Breast epithelium (tissue), 4 donors: ENCODE measurements at regions not wholly inside any gene's neighbourhood (a gene's known extent, or its start where the extent isn't known, plus 50 kb on each side); places are given as distances from the start of the nearest gene placed in this dataset.

Source experiments
- DNase-seq, 2 donors: peaks; one replicate each; pipeline ENCODE4 v3.0.0-alpha.2; 2019; ENCODE audit warnings: low spot score in 2 of 2
- H3K27ac ChIP-seq, 2 donors: fragments of 200-600 bp; sonication (generic) in 1 of 2; one replicate each; pipeline ENCODE4 v1.5.1; 2016 to 2019; ENCODE audit warnings: mild to moderate bottlenecking in 1 of 2
- H3K27me3 ChIP-seq, 2 donors: fragments of 200-600 bp; sonication (generic) in 1 of 2; one replicate each; pipeline versions ENCODE4 v1.5.1 to v1.6.0; 2017 to 2019; ENCODE audit warnings: control low read depth in 1 of 2, mild to moderate bottlenecking in 1 of 2
- H3K36me3 ChIP-seq: fragments of 200-600 bp; one replicate; pipeline ENCODE4 v1.5.1; 2019
- H3K4me1 ChIP-seq, 2 donors: fragments of 200-600 bp; sonication (generic); one replicate each; pipeline ENCODE4 v1.5.1; 2016 to 2019; ENCODE audit warnings: control low read depth in 1 of 2
- H3K4me3 ChIP-seq, 3 donors: fragments of 200-600 bp; sonication (generic); 1 replicate in 2 of 3; 2 replicates in 1 of 3; pipeline ENCODE4 v1.5.1; 2016 to 2019; ENCODE audit warnings: mild to moderate bottlenecking in 3 of 3, moderate library complexity in 2 of 3
- H3K9me3 ChIP-seq, 2 donors: fragments of 200-600 bp; sonication (generic) in 1 of 2; one replicate each; pipeline ENCODE4 v1.5.1; 2016 to 2019; ENCODE audit warnings: control low read depth in 1 of 2
- POLR2A ChIP-seq: fragments of 450-650 bp; IDR thresholded peaks from one replicate; pipeline ENCODE4 v1.6.1; 2016; ENCODE audit warnings: antibody characterized with exemption, mild to moderate bottlenecking, moderate library complexity
- POLR2AphosphoS5 ChIP-seq, 3 donors: sonication (generic); formaldehyde crosslinking; IDR thresholded peaks; one replicate each; pipeline ENCODE4 v1.6.1; 2017; ENCODE audit warnings: antibody characterized with exemption in 3 of 3
- intact Hi-C: fragments of 100-400 bp; cut with DNase I; formaldehyde crosslinking; loops from one replicate; pipeline ENCODE4 v1.15.1; 2023; ENCODE audit warnings: low total_unique reads
- TF ChIP-seq, protein P1 (sequence below), 3 donors: fragments of 450-650 bp; IDR thresholded peaks; one replicate each; pipeline ENCODE4 v1.5.1; 2016 to 2017; ENCODE audit warnings: antibody characterized with exemption in 3 of 3, mild to moderate bottlenecking in 3 of 3, moderate library complexity in 3 of 3

DNA sequence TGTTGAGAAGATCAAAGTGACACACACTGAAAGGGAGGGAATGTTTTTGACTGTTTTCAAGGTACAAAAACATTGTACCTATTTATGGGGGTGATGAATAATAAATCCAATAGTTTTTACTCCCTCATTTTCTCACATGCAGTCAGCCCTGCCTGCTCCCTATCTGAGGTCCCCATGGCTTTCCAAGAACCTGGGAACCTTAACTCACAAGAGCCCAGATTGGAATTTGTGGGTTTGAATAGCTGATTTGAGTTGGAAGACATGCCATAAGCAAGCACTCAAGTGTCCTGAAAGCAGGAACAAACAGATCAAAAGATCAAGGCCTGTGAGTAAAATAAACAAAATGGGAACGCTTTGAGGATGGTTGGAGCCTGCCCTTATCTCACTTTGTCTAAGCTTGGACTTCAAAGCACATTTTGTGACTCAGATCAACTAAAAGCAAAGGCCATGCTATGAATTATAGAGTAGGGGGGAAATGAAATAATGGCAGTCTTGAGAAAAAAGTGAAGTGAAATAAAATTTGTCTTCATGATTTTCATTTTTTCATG lies 136.6 kb downstream of the LYPLAL1 start:
- intact Hi-C loops, result no loop called here

DNA sequence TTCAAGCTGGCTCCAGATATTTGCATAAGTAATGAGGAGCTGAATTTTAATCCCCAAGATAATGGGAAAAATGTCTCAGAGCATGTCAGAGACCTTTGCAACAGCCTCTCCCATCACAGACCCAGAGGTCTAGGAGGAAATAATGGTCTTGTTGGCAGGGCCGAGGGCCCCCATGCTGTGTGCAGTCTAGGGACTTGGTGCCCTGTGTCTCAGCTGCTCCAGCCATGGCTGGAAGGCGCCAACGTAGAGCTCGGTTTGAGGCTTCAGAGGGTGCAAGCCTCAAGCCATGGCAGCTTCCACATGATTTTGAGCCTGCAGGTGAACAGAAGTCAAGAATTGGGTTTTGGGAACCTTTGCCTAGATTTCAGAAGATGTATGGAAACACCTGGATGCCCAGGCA lies 134.7 kb downstream of the LYPLAL1 start:
- Histone ChIP-seq H3K27ac (no peak overlapping the region), H3K9me3 (no peaks in the 10 kb centered on the region), H3K27me3 (no peaks in the 10 kb centered on the region), H3K36me3 (no peaks in the 10 kb centered on the region), H3K4me3 (no peak overlapping the region), H3K4me1 (no peaks in the 10 kb centered on the region)
- intact Hi-C loops, result no loop called here
- TF ChIP-seq POLR2A (no peak), POLR2AphosphoS5 (IDR thresholded peaks at IDR 0.05) (no peak)
- TF ChIP-seq, protein P1, sequence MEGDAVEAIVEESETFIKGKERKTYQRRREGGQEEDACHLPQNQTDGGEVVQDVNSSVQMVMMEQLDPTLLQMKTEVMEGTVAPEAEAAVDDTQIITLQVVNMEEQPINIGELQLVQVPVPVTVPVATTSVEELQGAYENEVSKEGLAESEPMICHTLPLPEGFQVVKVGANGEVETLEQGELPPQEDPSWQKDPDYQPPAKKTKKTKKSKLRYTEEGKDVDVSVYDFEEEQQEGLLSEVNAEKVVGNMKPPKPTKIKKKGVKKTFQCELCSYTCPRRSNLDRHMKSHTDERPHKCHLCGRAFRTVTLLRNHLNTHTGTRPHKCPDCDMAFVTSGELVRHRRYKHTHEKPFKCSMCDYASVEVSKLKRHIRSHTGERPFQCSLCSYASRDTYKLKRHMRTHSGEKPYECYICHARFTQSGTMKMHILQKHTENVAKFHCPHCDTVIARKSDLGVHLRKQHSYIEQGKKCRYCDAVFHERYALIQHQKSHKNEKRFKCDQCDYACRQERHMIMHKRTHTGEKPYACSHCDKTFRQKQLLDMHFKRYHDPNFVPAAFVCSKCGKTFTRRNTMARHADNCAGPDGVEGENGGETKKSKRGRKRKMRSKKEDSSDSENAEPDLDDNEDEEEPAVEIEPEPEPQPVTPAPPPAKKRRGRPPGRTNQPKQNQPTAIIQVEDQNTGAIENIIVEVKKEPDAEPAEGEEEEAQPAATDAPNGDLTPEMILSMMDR (IDR thresholded peaks at IDR 0.05), result no peak
- DNase-seq, result no peak

More for the DNA sequence above, 136.6 kb downstream of the LYPLAL1 start:
- no peak overlapping the region for H3K27ac ChIP-seq
- H3K9me3 ChIP-seq, result peaks cover 0 to under 1% of the 10 kb centered on the region in 2 donors
- no peak for DNase-seq
- no peak for TF ChIP-seq POLR2A
- TF ChIP-seq POLR2AphosphoS5 (IDR thresholded peaks at IDR 0.05), result no peak
- TF ChIP-seq, protein P1 (IDR thresholded peaks at IDR 0.05), result no peak
- H3K4me3 ChIP-seq, result no peak overlapping the region
- no peaks in the 10 kb centered on the region for H3K4me1 ChIP-seq
- no peaks in the 10 kb centered on the region for H3K27me3 ChIP-seq
- no peaks in the 10 kb centered on the region for H3K36me3 ChIP-seq

DNA sequence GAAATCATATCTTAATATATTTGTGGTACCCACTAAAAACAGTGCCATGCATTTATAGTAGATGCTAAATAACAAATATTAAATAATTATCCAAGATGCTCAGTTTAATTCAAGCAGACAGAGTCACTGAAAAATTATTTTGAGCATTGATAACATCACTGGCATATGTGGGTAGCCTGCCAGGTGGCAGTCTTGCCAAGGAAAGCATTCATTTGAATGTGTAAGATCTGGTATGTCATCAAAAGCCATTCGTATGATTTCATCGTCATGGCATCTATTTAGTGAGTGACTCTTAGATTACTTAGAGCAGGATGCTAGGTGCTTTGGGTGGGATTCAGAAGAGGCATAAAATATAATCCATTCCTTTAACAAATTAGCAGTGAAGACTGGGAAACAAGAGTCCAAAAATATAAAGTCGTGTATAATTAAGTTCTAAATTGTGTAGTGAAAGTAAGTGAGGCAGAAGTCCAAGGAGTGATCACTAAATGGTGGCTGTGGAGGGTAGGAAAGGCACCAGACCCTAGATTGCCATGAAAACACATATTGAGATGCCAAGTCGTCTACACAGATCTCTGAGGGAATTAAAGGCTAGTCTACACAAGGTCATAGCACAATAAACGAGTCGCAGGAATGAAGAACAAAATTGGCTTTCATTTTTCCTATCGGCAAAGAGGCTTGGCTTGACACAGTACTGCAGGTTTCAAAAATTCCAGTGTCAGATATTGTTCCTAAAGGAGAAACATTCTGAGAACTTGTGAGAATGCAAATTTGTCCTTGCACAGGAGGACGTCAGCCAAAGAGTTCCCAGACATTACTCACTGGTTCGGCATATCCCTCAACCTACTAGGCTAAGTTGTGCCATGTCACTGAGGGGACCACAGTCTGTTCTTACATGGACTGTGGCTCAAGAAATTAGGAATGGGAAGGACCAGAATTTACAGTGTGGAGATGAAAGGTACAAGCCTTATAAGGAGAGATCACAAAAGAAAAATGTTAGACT lies 130.8 kb downstream of the LYPLAL1 start:
- DNase-seq, result peak in 1 of 2 donors; percentile 54
- no peak overlapping the region for H3K4me3 ChIP-seq
- intact Hi-C loops, result no loop called here
- no peaks in the 10 kb centered on the region for H3K4me1 ChIP-seq
- no peak overlapping the region for H3K27ac ChIP-seq
- no peaks in the 10 kb centered on the region for H3K9me3 ChIP-seq
- TF ChIP-seq POLR2A (no peak), POLR2AphosphoS5 (IDR thresholded peaks at IDR 0.05) (no peak)
- TF ChIP-seq, protein P1 (IDR thresholded peaks at IDR 0.05), result no peak
- no peaks in the 10 kb centered on the region for H3K27me3 ChIP-seq
- H3K36me3 ChIP-seq, result no peaks in the 10 kb centered on the region

DNA sequence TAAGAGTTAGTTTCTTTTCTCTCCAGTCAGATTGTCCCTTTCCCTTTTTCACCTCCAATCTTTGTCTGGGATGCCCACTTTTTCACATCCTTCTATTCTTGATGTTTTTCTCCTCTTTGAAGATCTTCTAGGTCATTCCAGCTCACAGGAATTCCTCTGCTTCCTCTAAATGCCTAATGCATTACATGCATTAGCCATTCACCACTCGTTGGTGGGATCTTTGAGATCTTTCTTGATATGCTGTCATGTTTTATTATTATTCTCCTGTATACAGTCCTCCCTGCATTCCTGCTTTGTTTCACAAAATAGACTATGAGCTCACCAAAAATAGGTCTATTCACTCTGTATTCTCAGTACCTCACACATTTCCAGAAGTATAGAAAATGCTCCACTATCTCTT lies 129.0 kb downstream of the LYPLAL1 start:
- Histone ChIP-seq H3K27me3 (no peaks in the 10 kb centered on the region), H3K27ac (no peak overlapping the region), H3K4me3 (no peak overlapping the region), H3K36me3 (no peaks in the 10 kb centered on the region), H3K9me3 (no peaks in the 10 kb centered on the region), H3K4me1 (no peaks in the 10 kb centered on the region)
- intact Hi-C loops, result no loop called here
- no peak for DNase-seq
- TF ChIP-seq POLR2A (no peak), POLR2AphosphoS5 (IDR thresholded peaks at IDR 0.05) (no peak)
- TF ChIP-seq, protein P1 (IDR thresholded peaks at IDR 0.05), result no peak

DNA sequence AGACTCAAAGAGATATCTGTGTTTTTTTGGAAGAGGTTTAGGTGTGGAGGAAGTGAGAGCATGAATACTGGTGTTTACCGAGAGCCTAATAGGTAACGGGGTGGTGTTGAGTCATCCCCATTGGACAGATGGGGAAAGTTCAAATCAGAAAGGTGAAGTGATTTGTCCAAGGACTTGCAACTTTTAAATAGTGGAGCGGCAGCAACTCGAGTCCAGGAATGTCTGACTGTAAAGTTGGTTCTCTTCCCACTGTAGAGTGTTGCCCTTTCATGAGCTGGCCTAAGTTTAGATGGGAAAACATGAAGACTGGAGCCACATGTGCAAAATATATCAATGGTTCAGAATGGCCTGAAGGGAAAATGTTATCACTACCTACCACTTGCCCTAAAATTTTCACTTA lies 125.7 kb downstream of the LYPLAL1 start:
- Histone ChIP-seq H3K36me3 (no peaks in the 10 kb centered on the region), H3K27me3 (no peaks in the 10 kb centered on the region), H3K27ac (peak overlapping the region in 1 of 2 donors; percentile 13), H3K9me3 (no peaks in the 10 kb centered on the region), H3K4me3 (no peak overlapping the region), H3K4me1 (no peaks in the 10 kb centered on the region)
- no peak for DNase-seq
- intact Hi-C loops, result no loop called here
- TF ChIP-seq POLR2A (no peak), POLR2AphosphoS5 (IDR thresholded peaks at IDR 0.05) (no peak)
- TF ChIP-seq, protein P1 (IDR thresholded peaks at IDR 0.05), result no peak
